ENCODE measurements at regions not wholly inside any gene's neighbourhood (a gene's known extent, or its start where the extent isn't known, plus 50 kb on each side); places are given as distances from the start of the nearest gene placed in this dataset.
"Not testable (repeated sequence)": the region's sequence is repeated elsewhere in the genome, so short reads cannot be mapped to it uniquely, and the experiment has no call there.

- in situ Hi-C loops (cut with HindIII; ENCODE audit: low pct_ligation_motif_present, low sequenced_read_pairs), result no loop called here
- no peak for TF ChIP-seq CTCF (IDR thresholded peaks at IDR 0.05; ENCODE audit: low read depth, low read length, missing control alignments)
- no peaks in the 10 kb centered on the region for H3K27me3 ChIP-seq (replicated peaks)
- no peaks in the 10 kb centered on the region for H3K36me3 ChIP-seq (replicated peaks)
- H3K27ac ChIP-seq, result no peak overlapping the region
- no peak for DNase-seq
- H3K4me3 ChIP-seq (ENCODE audit: low read depth, low read length), result no peak overlapping the region
Measured at GRCh38 chr3:70464876-70465275, 152.4 kb upstream of the MDFIC2 start.

GRCh38 chr3:70464465-70464864 is 152.0 kb upstream of the MDFIC2 start:
- no peak for TF ChIP-seq CTCF (IDR thresholded peaks at IDR 0.05; ENCODE audit: low read depth, low read length, missing control alignments)
- Histone ChIP-seq H3K36me3 (replicated peaks) (no peaks in the 10 kb centered on the region), H3K27me3 (replicated peaks) (no peaks in the 10 kb centered on the region), H3K27ac (no peak overlapping the region), H3K4me3 (ENCODE audit: low read depth, low read length) (no peak overlapping the region)
- DNase-seq, result no peak
- in situ Hi-C loops (cut with HindIII; ENCODE audit: low pct_ligation_motif_present, low sequenced_read_pairs), result no loop called here

- H3K36me3 ChIP-seq (replicated peaks); H3K27ac ChIP-seq; H3K27me3 ChIP-seq (replicated peaks); in situ Hi-C loops (cut with HindIII; ENCODE audit: low pct_ligation_motif_present, low sequenced_read_pairs); DNase-seq; H3K4me3 ChIP-seq (ENCODE audit: low read depth, low read length): not testable (repeated sequence)
Measured at GRCh38 chr3:70450220-70450619, 137.8 kb upstream of the MDFIC2 start.

- H3K27me3 ChIP-seq (replicated peaks); H3K27ac ChIP-seq; H3K36me3 ChIP-seq (replicated peaks); in situ Hi-C loops (cut with HindIII; ENCODE audit: low pct_ligation_motif_present, low sequenced_read_pairs); H3K4me3 ChIP-seq (ENCODE audit: low read depth, low read length): not testable (repeated sequence)
- DNase-seq, result peak; percentile 65
Measured at GRCh38 chr3:70435422-70435821, 123.0 kb upstream of the MDFIC2 start.

- in situ Hi-C loops (cut with HindIII; ENCODE audit: low pct_ligation_motif_present, low sequenced_read_pairs), result no loop called here
- Histone ChIP-seq H3K4me3 (ENCODE audit: low read depth, low read length) (no peak overlapping the region), H3K36me3 (replicated peaks) (no peaks in the 10 kb centered on the region), H3K27ac (peak overlapping the region; percentile 39), H3K27me3 (replicated peaks) (no peaks in the 10 kb centered on the region)
- peak; percentile 73 for DNase-seq
- TF ChIP-seq CTCF (IDR thresholded peaks at IDR 0.05; ENCODE audit: low read depth, low read length, missing control alignments), result no peak
Measured at GRCh38 chr3:70433091-70433490, 120.7 kb upstream of the MDFIC2 start.

- TF ChIP-seq CTCF (IDR thresholded peaks at IDR 0.05; ENCODE audit: low read depth, low read length, missing control alignments), result no peak
- Histone ChIP-seq H3K36me3 (replicated peaks) (no peaks in the 10 kb centered on the region), H3K27ac (no peak overlapping the region), H3K27me3 (replicated peaks) (no peaks in the 10 kb centered on the region), H3K4me3 (ENCODE audit: low read depth, low read length) (no peak overlapping the region)
- in situ Hi-C loops (cut with HindIII; ENCODE audit: low pct_ligation_motif_present, low sequenced_read_pairs), result no loop called here
- DNase-seq, result peak; percentile 41
Measured at GRCh38 chr3:70431911-70432310, 119.5 kb upstream of the MDFIC2 start.

GRCh38 chr3:70426071-70426470 is 113.6 kb upstream of the MDFIC2 start:
- no peak for TF ChIP-seq CTCF (IDR thresholded peaks at IDR 0.05; ENCODE audit: low read depth, low read length, missing control alignments)
- in situ Hi-C loops (cut with HindIII; ENCODE audit: low pct_ligation_motif_present, low sequenced_read_pairs), result no loop called here
- DNase-seq, result no peak
- Histone ChIP-seq H3K27me3 (replicated peaks) (no peaks in the 10 kb centered on the region), H3K27ac (no peak overlapping the region), H3K36me3 (replicated peaks) (no peaks in the 10 kb centered on the region), H3K4me3 (ENCODE audit: low read depth, low read length) (no peak overlapping the region)

Data from brain microvascular endothelial cell (primary cell).